Glomerular visceral epithelial cell (primary cell): ENCODE measurements at regions not wholly inside any gene's neighbourhood (a gene's known extent, or its start where the extent isn't known, plus 50 kb on each side); places are given as distances from the start of the nearest gene placed in this dataset.
"Not testable (repeated sequence)": the region's sequence is repeated elsewhere in the genome, so short reads cannot be mapped to it uniquely, and the experiment has no call there.

ENCODE experiments used
- DNase-seq: peaks from one replicate; pipeline ENCODE4 v3.0.0-alpha.2; 2016; ENCODE audit errors: extremely low spot score

GRCh38 chr5:171542525-171543140, 123.2 kb downstream of the FGF18 start:
- no peak for DNase-seq

- no peak for DNase-seq
Measured at GRCh38 chr5:171543148-171543815, 123.8 kb downstream of the FGF18 start.

GRCh38 chr5:171544913-171545765, 125.7 kb downstream of the FGF18 start:
- DNase-seq, result no peak

- DNase-seq, result no peak
Measured at GRCh38 chr5:171549274-171549673, 129.8 kb downstream of the FGF18 start.

GRCh38 chr5:171553817-171554216, 134.4 kb downstream of the FGF18 start:
- DNase-seq, result not testable (repeated sequence)

- no peak for DNase-seq
Measured at GRCh38 chr5:171555160-171555559, 135.7 kb downstream of the FGF18 start.

- no peak for DNase-seq
Measured at GRCh38 chr5:171562822-171563221, 143.4 kb downstream of the FGF18 start.

GRCh38 chr5:171568389-171568788, 148.9 kb downstream of the FGF18 start:
- DNase-seq, result no peak

GRCh38 chr5:171569065-171569712, 149.7 kb downstream of the FGF18 start:
- no peak for DNase-seq

- DNase-seq, result no peak
Measured at GRCh38 chr5:171570244-171570825, 150.9 kb downstream of the FGF18 start.

GRCh38 chr5:171571663-171572062, 152.2 kb downstream of the FGF18 start:
- peak; percentile 51 for DNase-seq

GRCh38 chr5:171573021-171573420, 153.6 kb downstream of the FGF18 start:
- no peak for DNase-seq

GRCh38 chr5:171573451-171574225, 154.2 kb downstream of the FGF18 start:
- DNase-seq, result no peak

GRCh38 chr5:171574376-171574775, 154.9 kb downstream of the FGF18 start:
- no peak for DNase-seq

- DNase-seq, result no peak
Measured at GRCh38 chr5:171575386-171575785, 155.9 kb downstream of the FGF18 start.

GRCh38 chr5:171575808-171576207, 156.4 kb downstream of the FGF18 start:
- DNase-seq, result no peak

- DNase-seq, result no peak
Measured at GRCh38 chr5:171577042-171577758, 157.8 kb downstream of the FGF18 start.

- DNase-seq, result no peak
Measured at GRCh38 chr5:171578049-171578828, 158.8 kb downstream of the FGF18 start.

GRCh38 chr5:171578829-171579491, 159.5 kb downstream of the FGF18 start:
- DNase-seq, result no peak
